ENCODE measurements at regions not wholly inside any gene's neighbourhood (a gene's known extent, or its start where the extent isn't known, plus 50 kb on each side); places are given as distances from the start of the nearest gene placed in this dataset.

- H3K18ac ChIP-seq (ENCODE audit: insufficient read length, low read depth, low read length) = no peak overlapping the region
- Mint-ChIP-seq H3K4me3 (no peak overlapping the region), H3K4me1 (peaks cover 9 to 15% of the 10 kb centered on the region in 2 experiments), H3K9me3 (no peaks in the 10 kb centered on the region; a peak in 2 of 5 replicates), H3K27ac (no peak overlapping the region), H3K36me3 (ENCODE audit: insufficient read depth in 1 of 3, low read depth in 3 of 3) (peaks cover 0 to 5% (median 0%) of the 10 kb centered on the region in 3 experiments; a peak in 1 of 7 replicates), H3K27me3 (ENCODE audit: low read depth) (peaks cover 4% of the 10 kb centered on the region; the same call in 1 of the 2 replicates)
- no peak overlapping the region for H2BK20ac ChIP-seq (ENCODE audit: low read depth, low read length, poor library complexity, severe bottlenecking)
- no peak overlapping the region for H2BK5ac ChIP-seq (ENCODE audit: insufficient read length, low read length)
- H2BK12ac ChIP-seq (ENCODE audit: insufficient read length, low read depth, low read length) = no peak overlapping the region
- no peak overlapping the region for H3K23ac ChIP-seq (ENCODE audit: insufficient read length, low read depth, low read length)
- peaks cover 5% of the 10 kb centered on the region for H3K4me1 ChIP-seq (ENCODE audit: insufficient read depth, low read length)
- TF ChIP-seq, protein P1, sequence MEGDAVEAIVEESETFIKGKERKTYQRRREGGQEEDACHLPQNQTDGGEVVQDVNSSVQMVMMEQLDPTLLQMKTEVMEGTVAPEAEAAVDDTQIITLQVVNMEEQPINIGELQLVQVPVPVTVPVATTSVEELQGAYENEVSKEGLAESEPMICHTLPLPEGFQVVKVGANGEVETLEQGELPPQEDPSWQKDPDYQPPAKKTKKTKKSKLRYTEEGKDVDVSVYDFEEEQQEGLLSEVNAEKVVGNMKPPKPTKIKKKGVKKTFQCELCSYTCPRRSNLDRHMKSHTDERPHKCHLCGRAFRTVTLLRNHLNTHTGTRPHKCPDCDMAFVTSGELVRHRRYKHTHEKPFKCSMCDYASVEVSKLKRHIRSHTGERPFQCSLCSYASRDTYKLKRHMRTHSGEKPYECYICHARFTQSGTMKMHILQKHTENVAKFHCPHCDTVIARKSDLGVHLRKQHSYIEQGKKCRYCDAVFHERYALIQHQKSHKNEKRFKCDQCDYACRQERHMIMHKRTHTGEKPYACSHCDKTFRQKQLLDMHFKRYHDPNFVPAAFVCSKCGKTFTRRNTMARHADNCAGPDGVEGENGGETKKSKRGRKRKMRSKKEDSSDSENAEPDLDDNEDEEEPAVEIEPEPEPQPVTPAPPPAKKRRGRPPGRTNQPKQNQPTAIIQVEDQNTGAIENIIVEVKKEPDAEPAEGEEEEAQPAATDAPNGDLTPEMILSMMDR (conservative IDR thresholded peaks at IDR 0.05) = no peak
- no peak overlapping the region for H3K56ac ChIP-seq (ENCODE audit: insufficient read length, low read depth, low read length)
- H3K23me2 ChIP-seq (ENCODE audit: insufficient read length, low read depth, low read length, poor library complexity, severe bottlenecking) = no peaks in the 10 kb centered on the region
- H3K79me2 ChIP-seq (ENCODE audit: insufficient read depth, low read length) = no peaks in the 10 kb centered on the region
- no peak overlapping the region for H2BK120ac ChIP-seq (ENCODE audit: low read depth, low read length, poor library complexity, severe bottlenecking)
- no peak overlapping the region for H3K14ac ChIP-seq (ENCODE audit: insufficient read depth, low read length)
- H4K91ac ChIP-seq (ENCODE audit: insufficient read length, low read depth, low read length) = no peak overlapping the region
- H3T11ph ChIP-seq (ENCODE audit: low read length) = no peak overlapping the region
- peaks cover 2% of the 10 kb centered on the region; the same call in 1 of the 2 replicates for H3K27me3 ChIP-seq (ENCODE audit: insufficient read depth, low read length)
- H3K79me1 ChIP-seq (ENCODE audit: insufficient read depth, low read depth, low read length, poor library complexity, severe bottlenecking) = no peaks in the 10 kb centered on the region
- no peak overlapping the region for H3K4ac ChIP-seq (ENCODE audit: low read depth, low read length)
- no peaks in the 10 kb centered on the region for H3K9me3 ChIP-seq (ENCODE audit: control insufficient read depth, low read depth, low read length)
- H4K8ac ChIP-seq (replicated peaks; ENCODE audit: insufficient read length, low read depth, low read length) = no peak overlapping the region
- no CpG with 5 or more reads among the region's 1 CpG for WGBS (ENCODE audit: extremely low coverage, insufficient read length, low lambda C conversion rate)
- H3K4me2 ChIP-seq (ENCODE audit: insufficient read depth, insufficient read length, low read length) = no peak overlapping the region
- no peak overlapping the region for H3K27ac ChIP-seq (ENCODE audit: insufficient read length, low read depth, low read length)
- no peaks in the 10 kb centered on the region for H4K20me1 ChIP-seq (ENCODE audit: control insufficient read depth, insufficient read depth, insufficient read length)
- DNase-seq = no peak
- H3K9ac ChIP-seq (ENCODE audit: extremely low read depth, insufficient read length, low read length) = no peak overlapping the region
- H4K5ac ChIP-seq (ENCODE audit: insufficient read length, low read depth, low read length) = no peak overlapping the region
- no peak overlapping the region for H2AFZ ChIP-seq (ENCODE audit: low read length)
- H2BK15ac ChIP-seq (ENCODE audit: low read depth, low read length) = no peak overlapping the region
- H2AK5ac ChIP-seq (ENCODE audit: insufficient read length, low read length) = no peak overlapping the region
These were observed 745.9 kb upstream of the ACVR2A start for GRCh38 chr2:147098940-147099339.
